ENCODE measurements at regions not wholly inside any gene's neighbourhood (a gene's known extent, or its start where the extent isn't known, plus 50 kb on each side); places are given as distances from the start of the nearest gene placed in this dataset.
"Not testable (repeated sequence)": the region's sequence is repeated elsewhere in the genome, so short reads cannot be mapped to it uniquely, and the experiment has no call there.

DNA sequence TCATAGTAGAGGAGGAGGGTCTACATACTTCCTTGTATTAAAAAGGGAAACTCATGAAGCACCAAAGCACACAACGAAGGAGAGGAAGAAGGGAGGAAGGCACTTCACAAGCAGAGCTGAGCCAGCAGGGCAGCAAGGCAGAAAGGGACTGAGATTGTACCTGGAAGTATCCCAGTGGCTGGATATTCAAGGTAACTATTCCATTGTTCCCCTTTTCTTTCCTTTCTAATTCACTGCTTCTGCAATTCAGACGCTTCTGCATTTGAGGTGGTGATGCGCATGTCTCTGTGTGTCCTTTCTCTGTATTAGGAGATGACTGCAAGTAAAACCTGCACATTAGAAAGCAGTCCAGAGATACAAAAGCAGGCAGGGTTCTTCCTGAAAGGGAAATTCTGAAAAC lies 54.9 kb downstream of the UBQLN2 start:
- Mint-ChIP-seq H3K4me1 (ENCODE audit: low read depth) (no peaks in the 10 kb centered on the region), H3K27ac (no peak overlapping the region), H3K27me3 (no peaks in the 10 kb centered on the region), H3K36me3 (ENCODE audit: low read depth) (peaks cover 3% of the 10 kb centered on the region), H3K9me3 (peaks cover 8% of the 10 kb centered on the region), H3K4me3 (no peak overlapping the region)
- TF ChIP-seq, protein P1, sequence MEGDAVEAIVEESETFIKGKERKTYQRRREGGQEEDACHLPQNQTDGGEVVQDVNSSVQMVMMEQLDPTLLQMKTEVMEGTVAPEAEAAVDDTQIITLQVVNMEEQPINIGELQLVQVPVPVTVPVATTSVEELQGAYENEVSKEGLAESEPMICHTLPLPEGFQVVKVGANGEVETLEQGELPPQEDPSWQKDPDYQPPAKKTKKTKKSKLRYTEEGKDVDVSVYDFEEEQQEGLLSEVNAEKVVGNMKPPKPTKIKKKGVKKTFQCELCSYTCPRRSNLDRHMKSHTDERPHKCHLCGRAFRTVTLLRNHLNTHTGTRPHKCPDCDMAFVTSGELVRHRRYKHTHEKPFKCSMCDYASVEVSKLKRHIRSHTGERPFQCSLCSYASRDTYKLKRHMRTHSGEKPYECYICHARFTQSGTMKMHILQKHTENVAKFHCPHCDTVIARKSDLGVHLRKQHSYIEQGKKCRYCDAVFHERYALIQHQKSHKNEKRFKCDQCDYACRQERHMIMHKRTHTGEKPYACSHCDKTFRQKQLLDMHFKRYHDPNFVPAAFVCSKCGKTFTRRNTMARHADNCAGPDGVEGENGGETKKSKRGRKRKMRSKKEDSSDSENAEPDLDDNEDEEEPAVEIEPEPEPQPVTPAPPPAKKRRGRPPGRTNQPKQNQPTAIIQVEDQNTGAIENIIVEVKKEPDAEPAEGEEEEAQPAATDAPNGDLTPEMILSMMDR (IDR thresholded peaks at IDR 0.05), result no peak
- no peak for ATAC-seq
- POLR2A ChIA-PET, result no interaction called here
- CTCF ChIA-PET, result no interaction called here
- intact Hi-C loops (cut with micrococcal nuclease), result no loop called here
- DNase-seq, result no peak

- H3K27ac Mint-ChIP-seq, result no peak overlapping the region
- intact Hi-C loops (cut with micrococcal nuclease), result no loop called here
- ATAC-seq (no peak), DNase-seq (no peak)
- peaks cover 15% of the 10 kb centered on the region for H3K9me3 Mint-ChIP-seq
- H3K4me3 Mint-ChIP-seq, result no peak overlapping the region
- TF ChIP-seq, protein P1 (IDR thresholded peaks at IDR 0.05), result no peak
- no peaks in the 10 kb centered on the region for H3K27me3 Mint-ChIP-seq
- CTCF ChIA-PET, result no interaction called here
- peaks cover 3% of the 10 kb centered on the region for H3K36me3 Mint-ChIP-seq (ENCODE audit: low read depth)
- H3K4me1 Mint-ChIP-seq (ENCODE audit: low read depth), result no peaks in the 10 kb centered on the region
- POLR2A ChIA-PET, result no interaction called here
Observed at GRCh38 chrX:56623316-56623715, 59.9 kb downstream of the UBQLN2 start.

DNA sequence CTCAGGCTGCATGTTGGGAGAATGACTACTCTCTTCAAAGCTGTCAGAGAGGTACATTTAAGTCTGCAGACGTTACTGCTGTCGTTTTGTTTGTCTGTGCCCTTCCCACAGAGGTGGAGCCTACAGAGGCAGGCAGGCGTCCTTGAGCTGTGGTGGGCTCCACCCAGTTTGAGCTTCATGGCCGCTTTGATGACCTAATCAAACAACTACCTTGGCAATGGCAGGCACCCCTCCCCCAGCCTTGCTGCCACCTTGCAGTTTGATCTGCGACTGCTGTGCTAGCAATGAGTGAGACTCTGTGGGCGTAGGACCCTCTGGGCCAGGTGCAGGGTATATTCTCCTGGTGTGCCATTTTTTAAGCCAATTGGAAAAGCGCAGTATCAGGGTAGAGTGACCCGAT lies 71.6 kb downstream of the UBQLN2 start:
- H3K36me3 Mint-ChIP-seq (ENCODE audit: low read depth); CTCF ChIA-PET; H3K27ac Mint-ChIP-seq; H3K4me1 Mint-ChIP-seq (ENCODE audit: low read depth); ATAC-seq; POLR2A ChIA-PET; H3K4me3 Mint-ChIP-seq; DNase-seq; intact Hi-C loops (cut with micrococcal nuclease); H3K27me3 Mint-ChIP-seq: not testable (repeated sequence)
- peaks cover 21% of the 10 kb centered on the region for H3K9me3 Mint-ChIP-seq

DNA sequence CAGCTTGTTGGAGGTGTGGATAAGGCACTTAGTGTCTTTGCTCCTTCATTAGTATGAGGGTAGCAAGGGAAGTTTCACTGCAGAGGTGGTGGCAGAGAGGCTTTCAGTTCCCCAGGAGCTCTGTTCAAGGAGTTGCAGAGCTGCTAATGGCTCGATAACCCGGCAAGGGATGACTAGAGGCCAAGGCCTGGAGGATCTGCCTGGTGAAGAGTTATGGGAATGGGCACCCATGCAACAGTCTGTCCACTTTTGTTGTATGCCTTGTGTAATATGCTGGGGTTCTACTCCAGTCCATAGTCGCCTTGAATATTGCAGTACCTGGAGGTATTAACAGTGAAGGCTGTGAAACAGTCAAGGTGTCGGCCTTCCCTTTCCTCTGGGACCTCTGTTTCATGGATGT lies 67.8 kb upstream of the NBDY start:
- TF ChIP-seq, protein P1 (IDR thresholded peaks at IDR 0.05), result no peak
- H3K9me3 Mint-ChIP-seq, result peaks cover 2% of the 10 kb centered on the region
- no peak overlapping the region for H3K27ac Mint-ChIP-seq
- ChIA-PET POLR2A (no interaction called here), CTCF (interaction anchor here (0.6 kb wide), 1 partner anchor 843 kb away, joined by 3 read pairs; no protein-coding TSS in a partner anchor)
- H3K36me3 Mint-ChIP-seq (ENCODE audit: low read depth), result peaks cover 3% of the 10 kb centered on the region
- no peak for DNase-seq
- intact Hi-C loops (cut with micrococcal nuclease), result no loop called here
- H3K4me1 Mint-ChIP-seq (ENCODE audit: low read depth), result no peaks in the 10 kb centered on the region
- no peaks in the 10 kb centered on the region for H3K27me3 Mint-ChIP-seq
- ATAC-seq, result no peak
- no peak overlapping the region for H3K4me3 Mint-ChIP-seq
